ENCODE measurements at regions not wholly inside any gene's neighbourhood (a gene's known extent, or its start where the extent isn't known, plus 50 kb on each side); places are given as distances from the start of the nearest gene placed in this dataset.
"Not testable (repeated sequence)": the region's sequence is repeated elsewhere in the genome, so short reads cannot be mapped to it uniquely, and the experiment has no call there.

DNA sequence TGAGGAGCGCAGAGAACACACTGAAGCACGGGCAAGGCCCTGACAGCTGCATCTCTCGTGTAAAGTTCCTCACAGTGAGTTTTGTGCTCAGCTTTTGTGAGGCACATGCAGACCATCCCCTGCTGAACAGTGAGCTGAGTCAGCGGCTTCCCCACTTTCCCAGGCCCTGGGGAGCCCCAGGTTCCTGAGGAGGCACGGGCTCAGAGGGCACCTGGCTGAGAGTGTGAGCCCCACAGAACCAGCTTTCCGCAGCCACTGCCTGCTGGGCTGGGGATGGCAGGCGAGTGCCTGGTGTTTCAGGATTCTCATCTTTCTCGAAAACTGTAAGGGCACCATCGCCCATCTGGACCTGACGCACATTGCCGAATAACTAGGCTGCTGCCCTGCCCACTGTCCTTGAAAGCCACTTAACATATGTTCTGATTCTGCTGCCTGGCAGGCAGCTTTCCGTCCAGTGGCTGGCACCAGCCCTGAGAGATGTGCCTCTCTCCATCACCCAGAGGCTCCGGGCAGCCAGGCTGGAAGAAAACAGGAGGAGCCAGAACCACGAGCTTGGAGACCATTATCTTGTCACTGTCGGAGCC, 266.7 kb upstream of the FOXF1 start:
- DNase-seq = no peak

DNA sequence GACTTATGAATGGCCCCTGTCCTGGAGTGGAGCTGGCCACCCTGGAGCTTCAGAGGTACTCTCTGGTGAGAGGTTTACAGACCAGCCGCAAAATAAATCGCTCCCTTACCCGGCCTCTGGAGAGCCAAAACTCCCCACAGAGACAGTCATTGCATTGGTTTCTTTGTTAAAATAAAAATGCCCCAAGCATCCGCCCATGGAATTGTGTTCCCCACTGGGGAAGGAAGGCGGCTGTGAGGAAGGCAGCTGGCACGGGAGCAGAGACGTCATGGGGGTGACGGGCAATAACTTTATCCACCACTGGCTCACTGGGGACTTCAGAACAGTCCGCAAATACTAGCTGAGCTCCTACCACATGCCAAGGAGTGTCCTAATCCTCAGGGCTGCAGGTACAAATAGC, 266.2 kb upstream of the FOXF1 start:
- DNase-seq = no peak

DNA sequence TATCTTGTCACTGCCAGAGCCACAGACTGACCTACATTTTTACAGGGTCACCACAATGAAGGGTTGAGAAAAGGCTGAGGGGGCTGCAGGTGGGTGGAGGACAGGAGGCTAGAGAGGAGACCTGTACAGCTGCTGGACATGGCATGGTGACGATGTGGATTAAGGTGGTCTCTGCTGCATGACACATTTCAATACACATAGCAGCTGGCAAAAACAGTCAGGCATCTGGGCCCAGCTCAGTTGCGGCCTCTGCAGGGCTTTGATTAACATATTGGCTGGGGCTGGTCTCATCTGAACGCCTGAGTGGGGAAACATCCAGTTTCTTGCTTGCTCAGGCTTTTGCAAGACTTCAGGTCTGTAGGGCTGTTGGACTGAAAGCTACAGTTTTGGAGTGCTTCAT, 265.4 kb upstream of the FOXF1 start:
- DNase-seq = no peak

DNA sequence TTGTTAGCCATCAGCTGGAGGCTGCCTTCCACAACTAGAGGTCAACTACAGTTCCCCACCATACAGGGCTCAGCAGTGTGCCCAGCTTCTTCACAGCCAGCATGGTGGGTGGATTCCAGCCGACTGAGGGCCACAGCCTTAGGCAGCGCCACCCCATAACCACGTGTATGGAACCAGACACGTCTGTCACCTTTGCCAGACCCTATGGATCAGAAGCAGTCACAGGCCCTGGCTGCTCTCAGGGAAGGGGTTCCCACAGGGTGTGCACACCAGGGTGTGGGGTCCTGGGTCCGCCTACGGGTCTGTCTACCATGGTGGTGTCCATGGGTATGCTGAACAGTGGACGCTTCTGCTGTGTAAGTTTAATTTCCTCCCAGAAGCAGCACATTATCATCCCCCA, 265.0 kb upstream of the FOXF1 start:
- no peak for DNase-seq

DNA sequence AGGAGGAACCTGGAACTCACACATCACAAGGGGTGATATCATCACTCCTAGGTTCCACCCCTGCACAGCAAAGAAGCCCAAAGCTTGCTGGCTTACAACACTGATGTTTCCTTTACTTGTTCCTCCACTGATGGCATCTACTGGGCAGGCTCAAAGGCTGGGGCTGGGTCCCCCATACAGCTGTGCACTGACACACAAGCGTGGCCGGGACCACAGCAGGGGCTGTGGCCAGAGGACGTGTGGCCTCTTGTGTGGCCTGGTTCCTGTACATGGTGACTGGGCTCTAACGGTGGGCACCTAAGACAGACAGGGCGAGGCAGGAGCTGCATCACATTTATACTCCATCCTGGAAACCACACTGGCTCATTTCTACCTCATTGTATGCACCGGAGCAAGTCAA, 264.4 kb upstream of the FOXF1 start:
- DNase-seq = no peak

DNA sequence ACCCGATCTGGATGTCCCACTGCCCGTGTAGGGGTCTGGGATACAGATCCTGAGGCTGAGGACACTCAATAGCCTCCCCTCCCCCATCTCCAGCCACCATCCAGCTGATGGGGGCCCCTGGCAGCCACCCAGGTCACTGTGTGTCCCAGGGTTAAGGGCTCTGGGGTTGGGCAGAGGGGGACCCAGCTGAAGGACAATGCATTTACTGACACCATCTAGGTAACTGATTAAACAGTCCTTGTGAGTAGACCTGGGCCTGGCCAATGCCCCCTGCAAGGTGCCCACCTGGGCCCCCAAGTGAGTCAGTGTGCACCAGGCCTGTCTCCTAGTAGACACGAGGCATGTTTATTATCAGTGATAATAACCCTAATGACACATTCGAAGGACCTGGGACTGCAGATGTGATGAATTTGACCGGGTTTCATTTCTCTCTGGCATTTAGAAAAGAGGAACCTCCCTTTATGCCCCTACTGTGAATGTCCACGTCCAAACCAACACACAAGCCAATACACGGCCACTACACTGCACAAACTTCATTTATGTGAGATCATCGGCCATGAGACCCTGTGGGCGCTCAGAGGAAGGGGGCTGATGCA, 261.9 kb upstream of the FOXF1 start:
- DNase-seq = no peak

DNA sequence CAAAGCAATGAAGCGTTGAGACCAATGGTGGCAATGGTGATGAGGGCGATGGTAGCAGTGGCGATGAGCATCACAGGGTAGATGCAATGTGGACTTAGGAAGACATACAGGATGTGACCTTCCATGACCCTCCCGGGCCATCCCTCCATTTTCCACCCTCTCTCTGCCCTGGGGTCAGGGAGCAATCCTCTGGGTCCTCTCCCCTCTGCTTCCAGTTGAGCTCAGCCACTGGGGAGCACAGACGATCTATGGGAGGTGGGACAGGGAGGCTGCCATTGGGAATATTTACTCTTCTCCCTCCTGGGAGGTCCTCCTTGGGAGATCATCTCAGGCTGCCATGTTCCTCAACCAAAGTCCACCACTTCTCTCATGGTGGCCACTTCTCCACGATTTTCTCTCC, 260.7 kb upstream of the FOXF1 start:
- no peak for DNase-seq

DNA sequence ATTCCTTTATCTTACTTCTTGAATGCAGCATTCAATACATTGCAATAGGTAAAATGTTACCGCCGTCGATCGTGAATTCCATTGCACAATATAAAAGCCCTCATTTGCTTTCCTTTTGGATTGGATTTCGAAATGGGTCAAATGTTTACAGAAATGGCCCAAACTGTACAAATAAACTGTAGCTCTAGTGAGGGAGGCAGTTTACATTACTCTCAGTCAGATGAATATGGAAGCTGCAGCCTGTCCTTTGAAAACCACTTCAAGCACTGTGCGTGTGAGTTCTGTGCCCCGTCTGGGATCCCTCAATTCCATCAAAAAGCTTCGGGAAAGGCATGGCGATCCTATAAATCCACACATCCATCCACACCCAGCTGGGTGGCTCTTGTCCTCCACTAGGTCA, 258.6 kb upstream of the FOXF1 start:
- DNase-seq = no peak

DNA sequence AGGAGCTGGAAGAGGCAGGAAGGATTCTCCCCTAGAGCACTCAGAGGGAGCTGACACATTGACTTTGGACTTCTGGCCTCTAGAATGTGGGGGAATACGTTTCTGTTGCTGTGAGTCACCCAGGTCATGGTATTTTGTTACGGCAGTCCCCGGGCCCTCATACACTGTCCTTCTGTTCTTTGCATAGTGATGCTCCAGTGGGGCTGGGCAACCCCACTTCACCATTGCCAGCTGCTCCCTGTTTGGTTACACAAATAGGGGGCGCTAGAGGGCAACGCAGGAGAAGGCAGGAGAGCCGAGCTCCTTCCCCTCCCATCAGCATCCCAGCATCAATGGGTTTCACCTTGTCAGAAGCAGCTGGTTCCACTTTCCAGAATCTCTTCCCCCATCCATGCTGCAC, 257.7 kb upstream of the FOXF1 start:
- DNase-seq = no peak

DNA sequence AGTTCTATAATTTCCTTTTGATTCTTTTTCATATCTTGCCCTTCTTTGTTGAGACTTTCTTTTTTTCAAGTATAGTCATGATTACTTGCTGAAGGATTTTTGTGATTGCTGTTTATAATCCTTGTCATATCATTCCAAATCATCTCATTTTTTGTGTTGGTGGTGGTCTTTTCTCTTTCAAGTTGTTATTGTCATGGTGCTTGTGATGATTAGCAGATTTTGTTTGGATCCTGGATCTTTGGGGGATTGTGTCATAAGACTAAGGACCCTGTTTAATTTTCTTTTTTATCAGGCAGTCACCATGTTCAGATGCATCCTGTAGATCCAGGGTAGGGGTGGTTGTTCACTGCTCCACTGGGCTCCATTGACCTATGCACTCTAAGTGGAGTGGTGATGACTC, 254.4 kb upstream of the FOXF1 start:
- DNase-seq = no peak

DNA sequence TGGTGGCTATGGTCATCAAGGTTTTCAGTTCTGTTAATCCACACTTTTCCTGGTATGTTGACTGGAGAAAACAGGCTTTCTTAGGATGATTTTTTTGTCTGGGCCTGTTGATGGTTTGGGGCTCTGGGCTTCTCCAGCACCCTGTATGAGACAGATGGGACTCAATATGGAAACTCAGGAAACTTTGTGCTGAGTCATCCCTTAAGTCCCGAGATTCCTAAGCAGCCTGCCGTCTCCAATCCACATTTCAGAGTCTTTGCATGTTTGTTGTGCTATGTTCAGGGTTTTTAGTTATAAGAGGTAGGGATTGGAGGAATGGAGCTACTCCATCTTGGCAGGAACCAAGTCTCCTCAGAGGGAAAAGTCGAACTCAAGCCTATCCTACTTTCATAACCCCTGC, 253.3 kb upstream of the FOXF1 start:
- no peak for DNase-seq

DNA sequence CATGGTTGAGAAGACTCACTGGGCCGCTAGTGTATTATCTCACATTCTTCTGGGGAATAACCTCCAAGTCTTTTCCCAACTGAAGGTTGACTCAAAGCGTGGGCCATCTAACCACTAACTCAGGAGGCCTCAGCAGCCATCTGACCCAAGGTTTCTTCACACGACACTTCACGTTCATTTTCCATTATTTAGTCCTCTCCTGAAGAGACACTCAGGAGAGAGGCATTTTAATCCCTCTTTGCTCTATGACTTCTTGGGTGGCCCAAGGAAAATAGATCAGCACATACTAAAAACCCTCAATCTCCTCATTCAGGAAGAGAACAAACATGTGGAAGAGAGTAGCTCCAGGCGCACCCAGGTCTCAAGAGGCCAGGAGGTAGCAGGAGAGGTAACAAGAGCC, 252.8 kb upstream of the FOXF1 start:
- DNase-seq = no peak

DNA sequence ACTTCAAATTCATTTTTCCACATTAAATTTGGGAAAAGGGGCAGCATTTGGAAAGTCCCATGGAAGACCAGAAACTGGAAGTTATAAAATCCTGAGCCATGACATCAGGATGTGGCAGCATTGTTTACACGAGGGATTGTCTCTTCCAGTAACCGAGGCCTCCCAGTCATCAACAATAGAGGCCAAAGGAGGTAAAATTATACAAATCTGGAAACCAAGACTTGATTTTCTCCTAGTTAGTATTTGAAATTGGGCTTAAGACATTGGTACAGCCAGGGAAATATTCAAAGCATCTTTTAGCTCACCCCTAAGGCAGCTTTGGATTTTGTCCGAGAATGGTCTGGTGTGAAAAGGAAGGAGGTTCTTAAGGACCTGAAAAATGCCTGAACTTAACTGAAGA, 251.6 kb upstream of the FOXF1 start:
- no peak for DNase-seq

DNA sequence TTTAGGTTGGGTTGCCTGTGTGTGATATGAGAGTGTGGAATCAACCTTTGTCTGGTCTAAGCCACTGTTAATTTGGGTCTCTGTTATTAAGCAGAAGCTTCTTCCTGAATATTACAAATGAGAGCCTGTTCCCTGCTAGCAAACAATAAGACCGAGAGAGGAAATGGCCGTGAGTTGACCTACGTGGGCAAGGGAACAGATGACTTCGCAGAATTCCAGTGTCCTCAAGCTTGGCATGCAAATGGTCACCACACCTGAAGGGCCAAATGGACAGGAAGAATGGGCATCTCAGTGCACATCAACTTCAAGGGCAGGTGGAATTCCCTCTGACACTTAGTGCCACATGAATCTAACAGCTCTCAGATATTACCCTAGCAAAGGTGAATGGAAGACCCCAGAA, 250.8 kb upstream of the FOXF1 start:
- DNase-seq = no peak

DNA sequence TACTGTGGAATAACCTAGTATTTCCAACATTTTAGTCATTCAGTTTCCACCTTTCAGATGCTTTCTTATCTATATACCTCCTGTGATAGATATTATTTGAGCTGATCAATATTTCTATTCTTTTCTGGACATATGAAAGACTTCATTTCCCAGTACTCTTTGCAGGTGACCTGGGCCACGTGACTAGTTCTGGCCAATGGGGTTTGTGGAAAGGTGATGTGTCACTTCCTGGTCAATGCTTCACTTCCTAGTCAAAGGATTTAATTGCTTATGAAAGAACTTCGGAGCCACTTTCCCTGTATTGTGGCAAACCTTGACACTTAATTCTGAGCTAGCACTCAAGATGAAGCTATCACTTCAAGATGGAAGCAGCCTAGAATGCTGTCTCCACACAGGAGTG, 248.9 kb upstream of the FOXF1 start:
- no peak for DNase-seq

DNA sequence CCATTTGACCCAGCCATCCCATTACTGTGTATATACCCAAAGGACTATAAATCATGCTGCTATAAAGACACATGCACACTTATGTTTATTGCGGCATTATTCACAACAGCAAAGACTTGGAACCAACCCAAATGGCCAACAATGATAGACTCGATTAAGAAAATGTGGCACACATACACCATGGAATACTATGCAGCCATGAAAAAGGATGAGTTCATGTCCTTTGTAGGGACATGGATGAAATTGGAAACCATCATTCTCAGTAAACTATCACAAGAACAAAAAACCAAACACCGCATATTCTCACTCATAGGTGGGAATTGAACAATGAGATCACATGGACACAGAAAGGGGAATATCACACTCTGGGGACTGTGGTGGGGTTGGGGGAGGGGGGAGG, 242.7 kb upstream of the FOXF1 start:
- not testable (repeated sequence) for DNase-seq

DNA sequence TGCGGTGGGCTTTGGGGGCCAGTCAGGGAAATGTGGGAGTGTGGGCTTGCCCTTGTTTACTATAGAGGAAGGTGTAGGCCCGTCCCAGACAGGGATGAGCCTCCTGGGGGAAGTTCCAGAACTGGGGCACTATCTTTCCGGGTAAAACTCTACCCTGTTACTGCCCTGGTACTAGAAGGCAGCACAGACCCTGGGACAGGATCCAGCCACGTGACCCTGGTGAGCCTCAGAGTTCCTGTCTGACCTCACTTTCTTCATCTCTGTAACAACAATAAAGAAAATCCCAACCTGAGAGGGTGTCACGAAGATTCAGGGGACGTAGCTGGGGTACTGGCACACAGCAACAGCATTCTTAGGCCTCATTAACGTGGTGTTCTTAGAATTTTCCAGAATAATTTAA, 239.6 kb upstream of the FOXF1 start:
- DNase-seq = no peak

DNA sequence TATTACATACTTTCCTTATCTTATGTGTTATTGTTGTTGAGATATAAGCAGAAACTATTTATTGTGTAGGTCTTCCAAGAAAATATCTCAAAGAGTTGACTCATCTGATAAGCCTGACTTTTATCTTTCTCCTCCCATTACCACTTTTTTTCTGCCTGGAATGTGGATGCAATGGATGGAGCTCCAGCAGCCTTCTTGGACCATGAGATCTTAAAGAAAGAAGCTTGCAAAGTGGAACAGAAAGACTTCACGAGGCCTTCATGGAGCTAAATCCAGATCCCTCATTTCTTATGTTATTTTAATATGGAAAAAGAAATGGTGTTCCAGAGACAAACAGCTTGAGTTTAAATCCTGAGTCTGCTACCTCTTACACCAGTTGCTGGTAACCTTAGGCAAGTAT, 237.6 kb upstream of the FOXF1 start:
- DNase-seq = no peak

DNA sequence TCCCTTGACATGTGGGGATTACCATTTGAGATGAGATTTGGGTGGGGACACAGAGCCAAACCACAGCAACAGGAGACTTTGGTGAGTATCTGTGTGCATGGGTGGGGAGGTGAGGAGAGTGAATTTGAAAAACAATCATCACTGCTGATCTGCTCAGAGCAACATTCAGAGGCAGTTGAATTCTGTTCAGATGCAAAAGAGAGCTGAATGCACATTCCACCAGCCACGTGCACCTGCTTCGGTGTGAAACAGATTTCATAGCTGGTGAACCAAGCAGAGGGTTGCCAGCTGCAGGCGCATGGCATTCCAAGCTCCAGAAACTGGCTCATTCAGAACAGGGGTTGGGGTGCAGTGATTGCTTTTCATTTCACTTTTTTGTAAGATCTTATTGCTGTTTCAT, 233.1 kb upstream of the FOXF1 start:
- DNase-seq = no peak

DNA sequence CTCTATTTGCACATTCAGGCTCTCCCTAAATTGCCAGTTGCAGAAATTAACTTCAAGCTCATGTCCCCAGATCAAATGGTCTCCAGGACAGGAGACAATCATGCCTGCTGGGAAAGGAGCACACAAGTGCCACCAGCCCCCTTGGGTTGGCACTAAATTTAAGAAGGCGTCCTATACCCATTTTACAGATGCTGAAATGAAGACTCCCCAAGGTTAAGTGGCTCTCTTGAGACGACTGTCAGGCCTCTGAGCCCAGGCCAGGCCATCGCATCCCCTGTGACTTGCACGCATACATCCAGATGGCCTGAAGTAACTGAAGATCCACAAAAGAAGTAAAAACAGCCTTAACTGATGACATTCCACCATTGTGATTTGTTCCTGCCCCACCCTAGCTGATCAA, 232.5 kb upstream of the FOXF1 start:
- DNase-seq = not testable (repeated sequence)

DNA sequence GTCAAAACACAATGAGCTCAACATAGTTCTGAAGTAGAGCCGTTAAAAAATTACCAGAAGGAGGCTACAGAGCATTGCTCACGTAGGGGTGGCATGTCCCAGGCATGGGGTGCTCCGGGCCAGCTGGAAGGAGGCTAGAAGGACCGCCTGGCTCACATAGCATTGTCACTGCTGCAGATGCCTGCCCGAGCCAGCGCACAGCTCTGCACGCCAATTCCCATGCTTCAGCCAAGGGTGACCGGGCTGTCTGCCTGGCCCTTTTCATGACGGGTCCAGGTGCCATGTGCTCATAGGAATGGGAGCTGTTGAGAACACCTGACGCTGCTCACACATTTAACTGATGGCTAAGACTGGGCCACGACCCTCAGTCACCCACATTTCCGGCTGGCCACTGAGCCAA, 228.9 kb upstream of the FOXF1 start:
- no peak for DNase-seq

DNA sequence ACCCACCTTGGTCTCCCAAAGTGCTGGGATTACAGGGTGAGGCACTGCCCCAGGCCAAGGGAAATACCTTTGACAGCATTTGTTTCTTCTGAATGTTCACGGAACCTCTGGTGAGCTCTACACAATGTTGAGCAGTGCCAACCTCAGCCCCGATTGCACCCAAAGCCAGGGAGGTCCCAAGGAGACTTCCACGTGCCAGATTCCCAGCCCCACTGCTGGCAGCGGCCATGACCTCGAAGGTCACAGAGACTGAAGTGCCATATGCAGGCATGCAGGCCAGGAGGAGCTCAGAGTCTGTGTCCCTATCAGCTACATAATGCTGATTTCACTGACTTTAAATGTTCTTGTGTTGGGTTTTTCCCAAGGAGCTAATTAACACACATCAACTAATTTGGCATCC, 226.4 kb upstream of the FOXF1 start:
- no peak for DNase-seq

DNA sequence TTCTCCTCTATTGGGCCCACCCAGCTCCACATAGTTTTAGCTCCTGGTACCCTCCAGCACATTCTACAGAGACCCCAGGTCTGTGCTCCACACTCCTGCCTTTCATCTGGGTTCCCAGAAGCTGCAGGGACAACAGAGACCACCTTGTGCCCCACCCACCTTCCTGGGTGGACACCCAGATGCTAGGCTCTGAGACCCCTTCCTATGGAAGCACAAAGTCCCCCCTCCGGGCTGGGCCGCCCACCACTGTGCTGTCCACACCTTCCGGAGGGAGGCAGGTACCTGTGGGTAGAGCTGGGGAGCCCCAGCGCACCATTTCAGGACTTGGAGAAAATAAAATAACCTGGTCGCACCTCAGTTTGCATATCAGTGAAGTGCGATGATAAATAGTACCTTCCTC, 224.9 kb upstream of the FOXF1 start:
- DNase-seq = no peak

DNA sequence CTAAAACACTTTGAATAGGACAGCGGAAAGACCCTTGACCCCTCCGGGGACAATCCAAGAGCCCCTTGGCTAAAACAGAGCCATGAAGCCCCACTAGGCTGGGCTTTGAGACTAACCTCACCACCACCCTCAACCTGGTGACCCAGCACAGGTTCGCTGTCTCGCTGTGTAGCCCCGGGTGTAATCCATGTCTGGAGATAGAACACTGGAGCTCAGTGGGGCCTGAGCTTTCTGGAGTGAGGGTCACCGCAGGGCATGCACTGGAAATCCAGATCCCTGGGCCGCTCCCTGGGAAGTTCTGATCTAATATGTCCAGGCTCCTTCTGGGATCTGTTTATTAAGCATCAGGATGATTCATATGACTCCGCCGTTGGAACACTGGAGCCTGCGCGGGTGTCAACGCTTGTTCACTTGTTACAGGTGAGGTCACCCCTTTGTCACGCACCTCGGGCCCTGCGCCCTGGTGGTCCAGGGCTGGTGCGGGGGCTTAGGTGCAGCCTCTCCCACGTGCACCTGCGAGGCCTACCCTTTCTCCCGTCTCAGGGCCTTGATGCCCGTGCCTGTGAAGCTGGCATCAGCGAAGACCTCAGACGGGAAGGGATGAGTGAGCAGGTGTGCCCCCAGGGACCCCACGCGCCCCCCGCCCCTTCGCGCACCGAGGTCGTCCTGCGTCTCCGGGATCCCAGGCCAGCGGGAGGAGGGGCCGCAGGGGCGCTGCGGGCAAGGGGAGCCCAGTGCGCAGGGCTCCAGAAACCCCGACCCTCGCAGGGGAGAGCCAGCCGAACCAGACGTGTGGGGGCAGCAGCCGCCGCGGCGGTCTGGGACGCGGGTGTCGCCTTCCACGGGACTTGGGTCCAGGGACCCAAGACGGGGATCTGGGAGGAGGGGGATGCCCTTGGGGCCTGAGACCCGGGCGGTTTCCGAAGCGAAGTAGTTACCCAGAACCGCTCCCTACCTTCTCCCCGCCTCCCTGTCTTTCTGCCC, 224.1 kb upstream of the FOXF1 start:
- no peak for DNase-seq

All from activated T-cell treated with anti-CD3 and anti-CD28 coated beads, Interleukin-2, amount 50 U/mL, for 1 hour (primary cell).